Mesothelial cell of epicardium (in vitro differentiated cells): ENCODE measurements at regions not wholly inside any gene's neighbourhood (a gene's known extent, or its start where the extent isn't known, plus 50 kb on each side); places are given as distances from the start of the nearest gene placed in this dataset.
"Not testable (repeated sequence)": the region's sequence is repeated elsewhere in the genome, so short reads cannot be mapped to it uniquely, and the experiment has no call there.

Source experiments
- DNase-seq, 2 experiments: peaks; one replicate each; pipeline ENCODE4 v3.0.0; 2021; ENCODE audit warnings: low spot score in 2 of 2; ENCODE audit not compliant: unreplicated experiment in 2 of 2
- H3K27ac Mint-ChIP-seq: 2 replicates; pipeline ENCODE4 v1.8.0; 2021; ENCODE audit warnings: mixed read lengths
- H3K27me3 Mint-ChIP-seq: 2 replicates; pipeline ENCODE4 v1.8.0; 2021; ENCODE audit warnings: low read depth, mixed read lengths
- H3K36me3 Mint-ChIP-seq: 2 replicates; pipeline ENCODE4 v1.8.0; 2021; ENCODE audit warnings: mixed read lengths
- H3K4me1 Mint-ChIP-seq: 2 replicates; pipeline ENCODE4 v1.8.0; 2021; ENCODE audit warnings: mixed read lengths
- H3K4me3 Mint-ChIP-seq: 2 replicates; pipeline ENCODE4 v1.8.0; 2021; ENCODE audit warnings: mild to moderate bottlenecking, moderate library complexity, mixed read lengths
- H3K9me3 Mint-ChIP-seq: 2 replicates; pipeline ENCODE4 v1.8.0; 2021; ENCODE audit warnings: mixed read lengths
- CTCF ChIP-seq: fragments of 200-600 bp; sonication (generic); IDR thresholded peaks from one replicate; pipeline ENCODE4 v1.5.0; 2021; ENCODE audit warnings: antibody characterized with exemption; ENCODE audit not compliant: unreplicated experiment

- TF ChIP-seq CTCF = no peak
- no peak for DNase-seq
- Mint-ChIP-seq H3K9me3 (peaks cover 27% of the 10 kb centered on the region), H3K27ac (no peak overlapping the region), H3K4me3 (no peak overlapping the region), H3K27me3 (no peaks in the 10 kb centered on the region), H3K36me3 (no peaks in the 10 kb centered on the region), H3K4me1 (no peaks in the 10 kb centered on the region)
Observed at GRCh38 chr2:195269220-195269619, 387.8 kb upstream of the SLC39A10 start.

GRCh38 chr2:195257979-195258378 is 399.0 kb upstream of the SLC39A10 start:
- Mint-ChIP-seq H3K27me3 (no peaks in the 10 kb centered on the region), H3K4me1 (no peaks in the 10 kb centered on the region), H3K36me3 (no peaks in the 10 kb centered on the region), H3K9me3 (peaks cover 10% of the 10 kb centered on the region), H3K4me3 (no peak overlapping the region), H3K27ac (no peak overlapping the region)
- no peak for DNase-seq
- no peak for TF ChIP-seq CTCF

DNA sequence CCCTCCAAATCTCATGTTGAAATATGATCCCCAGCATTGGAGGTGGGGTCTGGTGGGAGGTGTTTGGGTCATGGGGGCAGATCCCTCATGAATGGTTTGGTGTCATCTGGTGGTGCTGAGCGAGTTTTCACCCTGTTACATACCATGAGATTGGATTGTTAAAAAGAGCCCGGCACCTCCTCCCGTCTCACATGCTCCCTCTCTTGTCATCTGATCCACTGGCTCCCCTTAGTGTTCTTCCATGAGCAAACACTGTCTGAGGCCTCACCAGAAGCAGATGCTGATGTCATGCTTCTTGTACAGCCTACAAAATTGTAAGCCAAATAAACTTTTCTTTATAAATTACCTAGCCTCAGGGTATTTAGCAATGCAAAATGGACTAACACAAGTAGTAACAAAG is 405.0 kb upstream of the SLC39A10 start:
- H3K27me3 Mint-ChIP-seq = no peaks in the 10 kb centered on the region
- TF ChIP-seq CTCF = no peak
- H3K36me3 Mint-ChIP-seq = peaks cover 5% of the 10 kb centered on the region
- peaks cover 24% of the 10 kb centered on the region for H3K9me3 Mint-ChIP-seq
- DNase-seq = no peak
- no peak overlapping the region for H3K27ac Mint-ChIP-seq
- no peaks in the 10 kb centered on the region for H3K4me1 Mint-ChIP-seq
- no peak overlapping the region for H3K4me3 Mint-ChIP-seq

- DNase-seq = no peak
- Mint-ChIP-seq H3K27me3 (no peaks in the 10 kb centered on the region), H3K4me3 (no peak overlapping the region), H3K4me1 (no peaks in the 10 kb centered on the region), H3K27ac (no peak overlapping the region), H3K9me3 (peaks cover 32% of the 10 kb centered on the region), H3K36me3 (peaks cover 6% of the 10 kb centered on the region)
- no peak for TF ChIP-seq CTCF
Observed at GRCh38 chr2:195251214-195251613, 405.8 kb upstream of the SLC39A10 start.

DNA sequence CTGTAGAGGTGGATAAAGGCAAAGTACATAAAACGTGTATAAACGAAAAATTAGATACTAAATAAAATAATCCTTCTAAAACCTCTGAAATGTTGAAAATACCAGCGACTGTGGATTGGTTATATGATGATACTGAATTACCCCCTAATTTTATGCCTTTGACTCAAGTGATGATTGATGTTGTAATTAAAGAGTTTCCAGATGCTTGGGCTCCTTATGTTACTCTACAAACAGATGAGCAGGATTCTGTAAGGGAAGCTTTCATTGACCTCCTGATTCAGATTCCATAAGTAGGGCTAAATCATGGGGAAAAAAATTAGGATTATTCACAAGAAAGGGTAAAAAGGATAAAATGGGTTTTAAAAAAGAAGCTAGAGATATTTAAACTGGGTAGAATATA is 418.2 kb upstream of the SLC39A10 start:
- Mint-ChIP-seq H3K27ac (no peak overlapping the region), H3K27me3 (no peaks in the 10 kb centered on the region), H3K4me1 (peaks cover 5% of the 10 kb centered on the region), H3K9me3 (peaks cover 9% of the 10 kb centered on the region), H3K4me3 (no peak overlapping the region), H3K36me3 (no peaks in the 10 kb centered on the region)
- no peak for TF ChIP-seq CTCF
- DNase-seq = no peak

DNA sequence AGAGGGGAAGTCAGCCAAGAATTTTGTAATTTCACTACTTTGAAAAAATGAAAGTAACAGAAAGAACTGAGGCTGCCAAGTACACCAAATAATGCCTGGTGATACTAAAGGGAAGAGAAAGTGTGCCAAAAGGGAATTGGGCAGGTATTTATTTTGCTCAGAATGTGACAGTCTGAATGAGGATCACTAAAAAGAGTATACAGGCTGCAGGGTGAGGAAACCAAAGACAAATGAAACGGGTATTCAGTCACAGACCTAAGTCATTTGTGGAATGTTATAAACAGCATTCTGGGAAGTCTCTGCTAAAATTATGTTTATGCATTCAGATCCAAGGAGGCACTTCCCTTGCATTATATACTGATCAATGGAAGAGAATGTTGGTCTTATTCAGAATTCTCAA is 418.6 kb upstream of the SLC39A10 start:
- Mint-ChIP-seq H3K9me3 (peaks cover 4% of the 10 kb centered on the region), H3K4me3 (no peak overlapping the region), H3K4me1 (peaks cover 5% of the 10 kb centered on the region), H3K27me3 (no peaks in the 10 kb centered on the region), H3K27ac (no peak overlapping the region), H3K36me3 (no peaks in the 10 kb centered on the region)
- no peak for TF ChIP-seq CTCF
- DNase-seq = no peak

DNA sequence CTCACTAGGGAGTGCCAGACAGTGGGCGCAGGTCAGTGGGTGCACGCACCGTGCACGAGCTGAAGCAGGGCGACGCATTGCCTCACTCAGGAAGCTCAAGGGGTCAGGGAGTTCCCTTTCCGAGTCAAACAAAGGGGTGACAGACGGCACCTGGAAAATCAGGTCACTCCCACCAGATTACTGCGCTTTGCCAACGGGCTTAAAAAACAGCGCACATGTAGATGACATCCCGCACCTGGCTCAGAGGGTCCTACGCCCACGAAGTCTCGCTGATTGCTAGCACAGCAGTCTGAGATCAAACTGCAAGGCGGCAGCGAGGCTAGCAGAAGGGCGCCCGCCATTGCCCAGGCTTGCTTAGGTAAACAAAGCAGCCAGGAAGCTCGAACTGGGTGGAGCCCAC is 428.5 kb upstream of the SLC39A10 start:
- DNase-seq, H3K36me3 Mint-ChIP-seq, H3K4me3 Mint-ChIP-seq, H3K4me1 Mint-ChIP-seq, H3K27me3 Mint-ChIP-seq, H3K27ac Mint-ChIP-seq: not testable (repeated sequence)
- peaks cover 14% of the 10 kb centered on the region for H3K9me3 Mint-ChIP-seq
